Epithelial cell of esophagus (primary cell): ENCODE measurements at regions not wholly inside any gene's neighbourhood (a gene's known extent, or its start where the extent isn't known, plus 50 kb on each side); places are given as distances from the start of the nearest gene placed in this dataset.
A peak's percentile ranks its signal among the peaks of the same experiment; 100 is the strongest.

Source experiments
- DNase-seq: peaks from one replicate; pipeline ENCODE4 v3.0.0; 2010; ENCODE audit warnings: low read depth
- H3K4me3 ChIP-seq: 2 replicates; pipeline ENCODE4 v1.5.1; 2011; ENCODE audit warnings: mild to moderate bottlenecking, low read length, control low read depth
- CTCF ChIP-seq: IDR thresholded peaks from 2 replicates; pipeline ENCODE4 v1.5.1; 2011; ENCODE audit warnings: low read depth, mild to moderate bottlenecking, low read length, control low read depth, inconsistent platforms; ENCODE audit not compliant: insufficient read depth; ENCODE audit errors: missing control alignments

DNA sequence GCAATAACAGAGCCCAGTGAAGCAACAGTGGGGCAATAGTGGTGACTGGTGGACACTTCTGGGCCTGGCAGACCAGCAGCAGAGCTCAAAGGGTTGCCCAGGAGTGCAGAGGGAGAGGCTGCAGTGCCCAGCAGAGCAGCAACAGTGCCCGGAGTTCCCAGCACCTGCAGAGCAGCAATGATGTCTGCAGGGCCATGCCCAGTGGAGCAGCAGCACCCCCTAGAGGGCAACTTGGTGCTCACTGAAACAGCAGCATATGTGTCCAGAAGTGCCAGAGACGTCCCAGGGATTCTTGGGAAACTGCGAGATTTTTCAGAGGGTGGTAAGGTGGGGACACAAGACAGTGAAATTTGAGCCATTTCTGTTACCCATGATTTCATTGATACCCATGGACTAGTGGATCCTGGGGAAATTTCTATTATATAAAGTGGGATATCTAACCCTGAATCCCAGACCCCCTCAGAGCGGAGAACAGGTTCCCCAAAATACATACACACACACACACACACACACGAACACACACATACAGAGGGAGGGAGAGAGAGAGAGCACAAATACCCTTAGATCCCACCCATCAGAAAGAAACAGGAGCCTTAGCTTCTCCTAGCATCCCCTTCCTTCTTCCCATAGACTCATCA, 156.9 kb upstream of the GJB5 start:
- no peak overlapping the region for H3K4me3 ChIP-seq
- DNase-seq = peak; percentile 57
- TF ChIP-seq CTCF = peak; percentile 80

DNA sequence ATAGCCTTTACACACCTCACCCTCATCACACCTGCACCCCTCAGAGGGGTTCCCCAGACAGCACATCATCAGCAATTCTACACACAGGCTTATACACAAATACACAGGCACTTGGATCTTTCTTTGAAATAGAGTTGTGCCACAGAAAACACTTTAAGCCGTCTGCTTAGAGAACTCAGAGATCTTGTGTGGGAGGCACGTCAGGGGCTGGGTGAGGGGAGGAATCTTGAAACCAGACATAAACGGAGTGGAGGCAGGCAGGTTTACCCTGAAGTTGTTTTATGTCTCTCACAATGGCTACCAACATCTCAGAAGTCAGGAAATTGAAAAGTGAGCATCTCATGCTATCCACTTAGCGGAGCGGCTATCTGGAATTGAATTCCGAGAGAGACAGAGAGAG, 151.9 kb upstream of the GJB5 start:
- H3K4me3 ChIP-seq = no peak overlapping the region
- no peak for DNase-seq
- no peak for TF ChIP-seq CTCF

DNA sequence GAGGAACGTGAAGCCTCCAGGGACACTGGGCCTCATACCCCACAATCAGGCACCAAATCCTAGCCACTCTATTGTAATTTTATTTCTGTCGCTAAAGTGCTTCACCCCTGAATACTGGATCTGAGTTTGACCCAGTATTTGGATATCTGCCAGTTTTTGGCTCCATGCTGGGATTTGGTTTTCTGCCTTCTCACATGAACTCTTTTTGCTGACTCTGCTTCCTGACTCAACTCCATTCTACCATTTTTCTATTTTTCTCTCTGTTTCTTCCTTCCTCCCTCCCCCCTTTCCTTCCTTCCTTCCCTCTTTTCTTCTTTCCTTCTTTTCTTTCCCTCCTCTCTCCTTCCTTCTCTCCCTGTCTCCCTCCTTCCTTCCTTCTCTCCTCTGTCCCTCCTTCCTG, 151.3 kb upstream of the GJB5 start:
- DNase-seq = no peak
- TF ChIP-seq CTCF = no peak
- H3K4me3 ChIP-seq = no peak overlapping the region

GRCh38 chr1:34606504-34606903, 148.3 kb upstream of the GJB5 start:
- TF ChIP-seq CTCF = no peak
- no peak for DNase-seq
- H3K4me3 ChIP-seq = no peak overlapping the region

- no peak for TF ChIP-seq CTCF
- DNase-seq = no peak
- H3K4me3 ChIP-seq = no peak overlapping the region
Observed at GRCh38 chr1:34610063-34610462, 144.8 kb upstream of the GJB5 start.

- no peak for DNase-seq
- no peak overlapping the region for H3K4me3 ChIP-seq
- no peak for TF ChIP-seq CTCF
Observed at GRCh38 chr1:34611571-34611970, 143.3 kb upstream of the GJB5 start.

DNA sequence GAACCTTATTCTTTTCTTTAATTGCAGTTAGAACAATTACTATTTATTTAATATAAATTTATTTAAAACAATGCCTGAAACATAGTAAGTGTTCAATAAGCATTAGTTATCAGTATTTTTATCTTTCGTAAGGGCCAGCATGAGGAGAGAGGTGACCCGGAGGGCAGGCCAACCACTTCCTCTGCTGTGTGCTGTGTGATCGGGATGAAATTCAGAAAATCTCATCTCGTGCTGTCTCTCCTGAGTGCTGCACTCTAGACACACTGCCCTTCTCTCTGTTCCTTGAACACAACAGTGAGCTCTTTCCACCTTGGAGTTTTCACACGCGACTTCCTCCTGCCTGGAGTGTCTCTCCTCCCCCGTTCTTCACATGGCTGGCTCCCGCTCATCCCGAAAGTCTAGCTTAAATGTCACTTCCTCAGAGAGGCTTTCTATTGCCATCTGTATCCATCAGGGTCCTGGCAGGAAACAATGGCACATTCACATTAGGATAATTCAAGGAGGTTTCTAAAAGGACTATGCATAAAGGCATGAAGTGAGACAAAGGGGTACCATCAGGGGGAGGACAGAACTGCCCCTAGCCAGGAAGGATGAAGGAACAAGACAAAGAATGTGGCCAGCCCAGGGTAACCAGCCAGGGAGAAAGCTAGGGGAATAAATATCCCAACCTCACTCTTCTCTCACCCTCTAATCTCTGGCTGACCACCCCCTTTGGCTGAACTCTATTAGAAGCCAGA, 142.6 kb upstream of the GJB5 start:
- H3K4me3 ChIP-seq = no peak overlapping the region
- no peak for DNase-seq
- no peak for TF ChIP-seq CTCF
